Left lung (tissue), 4 donors: ENCODE measurements at regions not wholly inside any gene's neighbourhood (a gene's known extent, or its start where the extent isn't known, plus 50 kb on each side); places are given as distances from the start of the nearest gene placed in this dataset.

Experiments
- ATAC-seq: fragments of 200-7000 bp; cut with Tn5 transposase; one replicate; pipeline ENCODE4 v1.9.1; 2020; ENCODE audit warnings: moderate library complexity
- DNase-seq, 4 donors: peaks; one replicate each; pipeline ENCODE4 v3.0.0-alpha.2; 2013 to 2020
- H3K27ac ChIP-seq, 2 donors: fragments of 200-600 bp; sonication (generic) in 1 of 2; one replicate each; pipeline versions ENCODE4 v1.5.0 to v1.8.0; 2020 to 2021
- H3K27me3 ChIP-seq, 2 donors: fragments of 200-600 bp; sonication (generic) in 1 of 2; one replicate each; pipeline versions ENCODE4 v1.5.0 to v1.8.0; 2020 to 2021
- H3K36me3 ChIP-seq, 2 donors: fragments of 200-600 bp; sonication (generic) in 1 of 2; one replicate each; pipeline versions ENCODE4 v1.5.0 to v1.8.0; 2020 to 2021
- H3K4me1 ChIP-seq, 2 donors: fragments of 200-600 bp; one replicate each; pipeline ENCODE4 v1.8.0; 2021
- H3K4me3 ChIP-seq, 2 donors: fragments of 200-600 bp; sonication (generic) in 1 of 2; one replicate each; pipeline versions ENCODE4 v1.5.0 to v1.8.0; 2020 to 2021; ENCODE audit warnings: mild to moderate bottlenecking in 1 of 2
- H3K9me3 ChIP-seq, 2 donors: fragments of 200-600 bp; sonication (generic) in 1 of 2; one replicate each; pipeline versions ENCODE4 v1.5.0 to v1.8.0; 2020 to 2021
- intact Hi-C, 2 donors: fragments of 100-400 bp; cut with DNase I; formaldehyde crosslinking; loops; one replicate each; pipeline versions ENCODE4 v1.11.2 to v1.14.2; 2022
- TF ChIP-seq, protein P1 (sequence below), 2 donors: fragments of 200-600 bp; sonication (generic) in 1 of 2; IDR thresholded peaks; one replicate each; pipeline versions ENCODE4 v1.5.0 to v1.8.0; 2021; ENCODE audit warnings: antibody characterized with exemption in 2 of 2
- donor health status: DM: no; HTN: yes; CAD: no.
- donor health status: DM: no; HTN: no; CAD: no.

DNA sequence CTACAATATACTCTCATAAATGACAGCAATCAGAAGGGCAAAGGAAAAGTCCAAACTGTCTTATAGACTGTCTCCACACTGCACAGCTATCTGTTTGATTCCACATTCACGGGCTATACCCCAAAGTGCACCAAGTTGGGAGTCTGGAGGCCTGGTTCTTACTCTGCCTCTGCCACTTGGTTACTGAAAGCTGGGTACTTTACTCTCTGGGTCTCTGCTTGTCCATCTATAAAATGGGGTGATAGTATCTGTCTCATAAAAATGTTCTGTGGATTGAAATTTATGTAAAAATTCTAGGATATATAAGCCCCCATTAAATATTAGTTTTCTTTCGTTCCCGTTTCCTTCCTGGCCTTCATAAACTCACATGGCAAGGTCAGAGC lies 86.5 kb downstream of the CD164 start:
- no peak for DNase-seq
- no peak for ATAC-seq
- no peaks in the 10 kb centered on the region for H3K4me1 ChIP-seq
- H3K27me3 ChIP-seq = no peaks in the 10 kb centered on the region
- no peaks in the 10 kb centered on the region for H3K9me3 ChIP-seq
- H3K36me3 ChIP-seq = no peaks in the 10 kb centered on the region
- TF ChIP-seq, protein P1, sequence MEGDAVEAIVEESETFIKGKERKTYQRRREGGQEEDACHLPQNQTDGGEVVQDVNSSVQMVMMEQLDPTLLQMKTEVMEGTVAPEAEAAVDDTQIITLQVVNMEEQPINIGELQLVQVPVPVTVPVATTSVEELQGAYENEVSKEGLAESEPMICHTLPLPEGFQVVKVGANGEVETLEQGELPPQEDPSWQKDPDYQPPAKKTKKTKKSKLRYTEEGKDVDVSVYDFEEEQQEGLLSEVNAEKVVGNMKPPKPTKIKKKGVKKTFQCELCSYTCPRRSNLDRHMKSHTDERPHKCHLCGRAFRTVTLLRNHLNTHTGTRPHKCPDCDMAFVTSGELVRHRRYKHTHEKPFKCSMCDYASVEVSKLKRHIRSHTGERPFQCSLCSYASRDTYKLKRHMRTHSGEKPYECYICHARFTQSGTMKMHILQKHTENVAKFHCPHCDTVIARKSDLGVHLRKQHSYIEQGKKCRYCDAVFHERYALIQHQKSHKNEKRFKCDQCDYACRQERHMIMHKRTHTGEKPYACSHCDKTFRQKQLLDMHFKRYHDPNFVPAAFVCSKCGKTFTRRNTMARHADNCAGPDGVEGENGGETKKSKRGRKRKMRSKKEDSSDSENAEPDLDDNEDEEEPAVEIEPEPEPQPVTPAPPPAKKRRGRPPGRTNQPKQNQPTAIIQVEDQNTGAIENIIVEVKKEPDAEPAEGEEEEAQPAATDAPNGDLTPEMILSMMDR (IDR thresholded peaks at IDR 0.05) = no peak
- no peak overlapping the region for H3K4me3 ChIP-seq
- H3K27ac ChIP-seq = no peak overlapping the region
- intact Hi-C loops = no loop called here

DNA sequence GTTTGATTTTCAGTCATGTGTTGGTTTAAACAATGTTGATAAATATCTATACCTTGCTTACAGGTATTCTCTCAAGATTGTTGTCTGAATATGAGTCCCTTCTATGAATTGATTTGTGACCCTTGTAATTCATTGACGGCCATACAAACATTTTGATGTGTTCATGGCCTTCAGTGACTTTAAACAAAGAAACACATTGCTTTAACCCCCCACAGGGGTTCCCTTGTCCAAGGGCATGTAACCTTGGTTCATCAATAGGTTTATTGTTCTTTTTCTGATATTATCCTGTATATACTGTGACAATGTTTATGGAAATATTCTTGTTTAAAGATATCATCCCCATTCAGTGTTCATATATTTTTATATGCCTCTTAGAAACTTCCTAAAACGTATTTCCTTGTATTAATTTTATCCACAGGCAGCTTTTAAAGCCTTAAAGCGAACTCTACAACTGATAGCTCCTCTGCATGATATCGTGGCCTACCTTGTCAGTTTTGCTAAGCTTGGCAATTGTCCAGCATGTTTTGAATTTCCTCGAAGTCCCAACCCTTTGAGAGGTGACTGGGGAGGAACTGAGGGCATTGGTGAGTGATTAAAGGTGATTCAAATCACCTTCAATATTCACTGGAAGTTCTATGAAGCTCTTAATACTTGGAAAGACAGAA lies 87.0 kb downstream of the CD164 start:
- DNase-seq = no peak
- H3K36me3 ChIP-seq = no peaks in the 10 kb centered on the region
- TF ChIP-seq, protein P1 (IDR thresholded peaks at IDR 0.05) = no peak
- H3K4me1 ChIP-seq = no peaks in the 10 kb centered on the region
- peaks cover 0 to 3% of the 10 kb centered on the region in 2 donors for H3K27me3 ChIP-seq
- no peak overlapping the region for H3K4me3 ChIP-seq
- intact Hi-C loops = no loop called here
- H3K9me3 ChIP-seq = no peaks in the 10 kb centered on the region
- ATAC-seq = no peak
- no peak overlapping the region for H3K27ac ChIP-seq

DNA sequence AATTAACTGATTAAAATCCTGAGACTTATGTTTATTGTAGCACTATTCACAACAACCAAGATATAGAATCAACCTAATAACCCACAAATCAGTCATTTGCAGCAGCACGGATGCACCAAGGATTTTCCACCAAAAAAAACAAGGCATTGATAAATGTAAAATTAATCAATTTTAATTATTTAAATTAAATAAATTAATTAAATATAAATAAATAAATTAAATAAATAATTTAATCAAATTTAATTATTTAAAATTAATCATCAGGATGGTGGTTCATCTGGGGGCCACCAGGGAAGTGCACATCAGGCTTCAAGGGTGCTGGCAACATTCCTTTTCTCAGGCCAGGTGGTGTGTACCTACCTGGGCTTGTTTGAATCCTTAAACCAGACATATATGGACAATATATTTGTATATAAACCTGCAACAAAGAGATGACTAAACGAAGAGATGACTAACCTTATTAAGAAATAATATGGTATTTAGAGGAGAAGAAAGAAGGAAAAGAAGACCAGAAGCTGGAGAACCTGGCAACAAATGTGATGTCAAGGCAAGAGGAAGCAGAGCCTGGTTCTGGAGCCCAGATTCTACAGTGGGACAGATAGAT lies 89.2 kb downstream of the CD164 start:
- Histone ChIP-seq H3K9me3 (no peaks in the 10 kb centered on the region), H3K27me3 (peaks cover 0 to 8% of the 10 kb centered on the region in 2 donors), H3K4me3 (no peak overlapping the region), H3K27ac (no peak overlapping the region), H3K36me3 (no peaks in the 10 kb centered on the region), H3K4me1 (no peaks in the 10 kb centered on the region)
- no peak for DNase-seq
- TF ChIP-seq, protein P1 (IDR thresholded peaks at IDR 0.05) = no peak
- ATAC-seq = no peak
- intact Hi-C loops = no loop called here

DNA sequence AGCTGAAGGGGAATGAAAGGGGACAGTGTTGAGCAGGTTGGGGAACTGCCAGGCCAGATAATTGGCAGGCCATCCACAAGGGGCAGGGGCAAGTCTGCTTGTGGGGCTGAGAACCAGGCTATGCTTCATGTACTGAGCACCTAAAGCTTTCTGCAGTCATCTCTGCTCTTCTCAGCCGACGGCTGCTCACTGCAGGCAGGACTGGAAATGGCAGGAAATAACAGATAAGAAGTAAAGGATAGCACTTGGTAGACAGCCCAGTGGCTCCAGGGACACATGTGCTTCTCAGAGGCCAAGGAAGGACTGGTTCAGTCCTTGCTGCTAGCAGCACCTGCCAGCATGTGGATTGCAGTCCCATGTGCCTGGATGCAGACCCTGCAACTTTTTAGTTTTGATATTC lies 89.8 kb downstream of the CD164 start:
- Histone ChIP-seq H3K4me3 (no peak overlapping the region), H3K9me3 (no peaks in the 10 kb centered on the region), H3K36me3 (no peaks in the 10 kb centered on the region), H3K4me1 (no peaks in the 10 kb centered on the region), H3K27ac (no peak overlapping the region), H3K27me3 (peaks cover 0 to 8% of the 10 kb centered on the region in 2 donors)
- TF ChIP-seq, protein P1 (IDR thresholded peaks at IDR 0.05) = no peak
- DNase-seq (no peak), ATAC-seq (no peak)
- intact Hi-C loops = no loop called here

DNA sequence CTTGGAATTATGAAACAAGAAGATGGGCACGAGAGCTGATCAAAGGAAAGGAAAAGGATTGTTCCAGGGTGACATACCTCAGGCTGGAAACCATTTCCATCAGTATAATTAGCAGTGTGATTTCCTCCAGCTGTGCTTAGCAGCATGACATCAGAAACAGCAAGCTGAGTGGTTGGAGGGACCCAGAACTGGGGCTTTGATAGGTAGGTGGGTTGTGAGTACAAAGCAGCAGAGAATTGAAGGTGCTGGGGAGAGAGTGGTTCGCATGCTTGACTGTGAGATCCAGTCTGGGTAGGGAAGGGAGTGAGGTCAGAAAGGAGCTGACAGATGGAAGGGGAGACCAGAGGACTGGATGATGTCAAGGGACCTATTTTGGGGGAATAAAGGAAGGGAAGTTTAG lies 90.4 kb downstream of the CD164 start:
- H3K4me3 ChIP-seq = no peak overlapping the region
- no peak for DNase-seq
- no peaks in the 10 kb centered on the region for H3K36me3 ChIP-seq
- H3K9me3 ChIP-seq = no peaks in the 10 kb centered on the region
- intact Hi-C loops = no loop called here
- no peaks in the 10 kb centered on the region for H3K4me1 ChIP-seq
- TF ChIP-seq, protein P1 (IDR thresholded peaks at IDR 0.05) = no peak
- H3K27me3 ChIP-seq = peaks cover 0 to 8% of the 10 kb centered on the region in 2 donors
- H3K27ac ChIP-seq = no peak overlapping the region
- ATAC-seq = no peak
